A549 (cell line): ENCODE measurements at regions not wholly inside any gene's neighbourhood (a gene's known extent, or its start where the extent isn't known, plus 50 kb on each side); places are given as distances from the start of the nearest gene placed in this dataset.

Experiments used
- HMGXB4 ChIP-seq: fragments of 250-450 bp; sonication (Bioruptor Pico); IDR thresholded peaks from 2 replicates; pipeline ENCODE4 v1.5.0; 2021; ENCODE audit warnings: mild to moderate bottlenecking, moderate library complexity, borderline replicate concordance
- REST ChIP-seq: fragments of 200-600 bp; sonication (generic); IDR thresholded peaks from 2 replicates; pipeline ENCODE4 v1.6.1; 2016; ENCODE audit warnings: antibody characterized with exemption, mild to moderate bottlenecking, moderate library complexity
- TF ChIP-seq, protein P1 (sequence below): fragments of >200 bp; sonication (Bioruptor Twin); formaldehyde crosslinking; IDR thresholded peaks from 3 replicates; pipeline ENCODE4 v1.5.1; 2016

GRCh38 chr10:36450380-36450779, 675.0 kb upstream of the ANKRD30A start:
- no peak for TF ChIP-seq REST
- TF ChIP-seq, protein P1, sequence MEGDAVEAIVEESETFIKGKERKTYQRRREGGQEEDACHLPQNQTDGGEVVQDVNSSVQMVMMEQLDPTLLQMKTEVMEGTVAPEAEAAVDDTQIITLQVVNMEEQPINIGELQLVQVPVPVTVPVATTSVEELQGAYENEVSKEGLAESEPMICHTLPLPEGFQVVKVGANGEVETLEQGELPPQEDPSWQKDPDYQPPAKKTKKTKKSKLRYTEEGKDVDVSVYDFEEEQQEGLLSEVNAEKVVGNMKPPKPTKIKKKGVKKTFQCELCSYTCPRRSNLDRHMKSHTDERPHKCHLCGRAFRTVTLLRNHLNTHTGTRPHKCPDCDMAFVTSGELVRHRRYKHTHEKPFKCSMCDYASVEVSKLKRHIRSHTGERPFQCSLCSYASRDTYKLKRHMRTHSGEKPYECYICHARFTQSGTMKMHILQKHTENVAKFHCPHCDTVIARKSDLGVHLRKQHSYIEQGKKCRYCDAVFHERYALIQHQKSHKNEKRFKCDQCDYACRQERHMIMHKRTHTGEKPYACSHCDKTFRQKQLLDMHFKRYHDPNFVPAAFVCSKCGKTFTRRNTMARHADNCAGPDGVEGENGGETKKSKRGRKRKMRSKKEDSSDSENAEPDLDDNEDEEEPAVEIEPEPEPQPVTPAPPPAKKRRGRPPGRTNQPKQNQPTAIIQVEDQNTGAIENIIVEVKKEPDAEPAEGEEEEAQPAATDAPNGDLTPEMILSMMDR, result no peak
- TF ChIP-seq HMGXB4 (CRISPR knock-in tag), result no peak
